CD4-positive, alpha-beta T cell (primary cell): ENCODE measurements at regions not wholly inside any gene's neighbourhood (a gene's known extent, or its start where the extent isn't known, plus 50 kb on each side); places are given as distances from the start of the nearest gene placed in this dataset.
A peak's percentile ranks its signal among the peaks of the same experiment; 100 is the strongest.

Source experiments
- ATAC-seq: fragments of 200-7000 bp; cut with Tn5 transposase; one replicate; pipeline ENCODE4 v1.10.0; 2022; ENCODE audit warnings: mild to moderate bottlenecking; ENCODE audit not compliant: poor library complexity
- CTCF ChIA-PET: fragments of 350-600 bp; sonication (Branson Sonifier 250); formaldehyde crosslinking; loops from one replicate; lab custom pipeline; 2021; ENCODE audit warnings: antibody characterized with exemption, inconsistent platforms; lab: Charles Lee
- POLR2A ChIA-PET: fragments of 350-600 bp; sonication (Branson Sonifier 250); formaldehyde crosslinking; loops from one replicate; lab custom pipeline; 2021; ENCODE audit warnings: antibody characterized with exemption, inconsistent platforms; lab: Charles Lee
- DNase-seq, 14 experiments: peaks; one replicate each; pipeline ENCODE4 v3.0.0-alpha.2; 2013 to 2020; ENCODE audit warnings: mixed read lengths in 2 of 14
- H3K27ac ChIP-seq, 2 donors: one replicate each; pipeline versions ENCODE4 v1.5.1 to v1.7.0; 2013; ENCODE audit warnings: low read length in 2 of 2, low read depth in 1 of 2, mild to moderate bottlenecking in 1 of 2
- H3K27me3 ChIP-seq, 2 experiments: 1 replicate in 1 of 2; 2 replicates in 1 of 2; pipeline versions ENCODE4 v1.6.1 to v1.7.0; 2013; ENCODE audit warnings: low read length in 2 of 2, control low read depth in 1 of 2, mild to moderate bottlenecking in 1 of 2, moderate library complexity in 1 of 2; ENCODE audit not compliant: insufficient read depth in 2 of 2, control insufficient read depth in 1 of 2
- H3K36me3 ChIP-seq: one replicate; pipeline ENCODE4 v1.6.1; 2013; ENCODE audit warnings: low read length, control low read depth; ENCODE audit not compliant: insufficient read depth
- H3K4me1 ChIP-seq: one replicate; pipeline ENCODE4 v1.6.1; 2013; ENCODE audit warnings: low read length, control low read depth; ENCODE audit not compliant: insufficient read depth
- H3K4me3 ChIP-seq: one replicate; pipeline ENCODE4 v1.5.1; 2013; ENCODE audit warnings: mild to moderate bottlenecking, low read length, moderate library complexity
- H3K9me3 ChIP-seq, 2 experiments: 1 replicate in 1 of 2; 2 replicates in 1 of 2; pipeline versions ENCODE4 v1.6.1 to v1.7.0; 2013; ENCODE audit warnings: low read length in 2 of 2, mild to moderate bottlenecking in 2 of 2, control low read depth in 1 of 2, moderate library complexity in 1 of 2; ENCODE audit not compliant: control insufficient read depth in 1 of 2, insufficient read depth in 1 of 2
- H3K27ac Mint-ChIP-seq: one replicate; pipeline ENCODE4 v1.8.0; 2020; ENCODE audit warnings: mixed read lengths
- H3K27me3 Mint-ChIP-seq: one replicate; pipeline ENCODE4 v1.8.0; 2021; ENCODE audit warnings: mixed read lengths
- H3K36me3 Mint-ChIP-seq: one replicate; pipeline ENCODE4 v1.8.0; 2021; ENCODE audit warnings: low read depth, mixed read lengths
- H3K4me1 Mint-ChIP-seq: one replicate; pipeline ENCODE4 v1.8.0; 2021; ENCODE audit warnings: low read depth, mixed read lengths
- H3K4me3 Mint-ChIP-seq: one replicate; pipeline ENCODE4 v1.8.0; 2020; ENCODE audit warnings: mild to moderate bottlenecking, mixed read lengths
- H3K9me3 Mint-ChIP-seq: one replicate; pipeline ENCODE4 v1.8.0; 2020; ENCODE audit warnings: mixed read lengths
- intact Hi-C, 2 experiments: fragments of 100-400 bp; cut with DNase I in 1 of 2; cut with micrococcal nuclease in 1 of 2; formaldehyde crosslinking; loops; one replicate each; pipeline versions ENCODE4 v1.15.1 to v1.9.0; 2023 to 2025; cut with DNase I, micrococcal nuclease
- TF ChIP-seq, protein P1 (sequence below): fragments of 200-600 bp; IDR thresholded peaks from one replicate; pipeline ENCODE4 v1.8.0; 2022; ENCODE audit warnings: antibody characterized with exemption, mild to moderate bottlenecking

DNA sequence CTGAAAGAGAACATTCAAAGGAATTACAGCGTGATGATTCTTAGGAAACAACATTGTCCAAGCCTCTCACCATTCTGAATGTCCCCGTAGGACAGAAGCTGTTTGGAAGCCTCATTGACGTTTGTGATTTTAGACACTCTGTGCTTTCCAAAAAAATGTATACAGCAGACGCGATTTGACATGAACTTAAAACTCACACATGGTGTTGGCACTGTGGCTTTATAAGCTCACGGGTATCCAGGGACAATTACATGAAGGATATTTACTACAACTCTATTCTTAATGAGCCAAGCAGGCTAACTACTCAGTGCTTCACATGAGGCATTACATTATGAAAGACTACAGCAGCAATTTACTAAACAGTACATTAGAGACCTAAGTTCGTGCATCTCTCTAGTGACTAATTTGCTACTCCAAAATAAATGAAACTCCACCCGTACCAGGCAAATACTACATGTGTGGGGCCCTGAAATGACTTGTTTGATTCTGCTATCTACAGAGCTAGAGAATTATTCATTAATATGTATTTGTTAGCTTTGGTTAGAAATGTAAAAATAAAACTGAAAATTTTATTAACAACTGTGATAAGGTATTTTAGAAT is 620.7 kb downstream of the SPRY1 start:
- H3K27ac ChIP-seq, result no peak overlapping the region
- H3K27ac Mint-ChIP-seq, result no peak overlapping the region
- TF ChIP-seq, protein P1, sequence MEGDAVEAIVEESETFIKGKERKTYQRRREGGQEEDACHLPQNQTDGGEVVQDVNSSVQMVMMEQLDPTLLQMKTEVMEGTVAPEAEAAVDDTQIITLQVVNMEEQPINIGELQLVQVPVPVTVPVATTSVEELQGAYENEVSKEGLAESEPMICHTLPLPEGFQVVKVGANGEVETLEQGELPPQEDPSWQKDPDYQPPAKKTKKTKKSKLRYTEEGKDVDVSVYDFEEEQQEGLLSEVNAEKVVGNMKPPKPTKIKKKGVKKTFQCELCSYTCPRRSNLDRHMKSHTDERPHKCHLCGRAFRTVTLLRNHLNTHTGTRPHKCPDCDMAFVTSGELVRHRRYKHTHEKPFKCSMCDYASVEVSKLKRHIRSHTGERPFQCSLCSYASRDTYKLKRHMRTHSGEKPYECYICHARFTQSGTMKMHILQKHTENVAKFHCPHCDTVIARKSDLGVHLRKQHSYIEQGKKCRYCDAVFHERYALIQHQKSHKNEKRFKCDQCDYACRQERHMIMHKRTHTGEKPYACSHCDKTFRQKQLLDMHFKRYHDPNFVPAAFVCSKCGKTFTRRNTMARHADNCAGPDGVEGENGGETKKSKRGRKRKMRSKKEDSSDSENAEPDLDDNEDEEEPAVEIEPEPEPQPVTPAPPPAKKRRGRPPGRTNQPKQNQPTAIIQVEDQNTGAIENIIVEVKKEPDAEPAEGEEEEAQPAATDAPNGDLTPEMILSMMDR, result no peak
- no peak for DNase-seq
- no peak for ATAC-seq
- intact Hi-C loops, result no loop called here
- H3K4me1 ChIP-seq, result no peaks in the 10 kb centered on the region
- no peaks in the 10 kb centered on the region for H3K36me3 Mint-ChIP-seq
- H3K9me3 Mint-ChIP-seq, result peaks cover 2% of the 10 kb centered on the region
- H3K4me3 Mint-ChIP-seq, result no peak overlapping the region
- ChIA-PET POLR2A (no interaction called here), CTCF (no interaction called here)
- no peaks in the 10 kb centered on the region for H3K36me3 ChIP-seq
- H3K4me3 ChIP-seq, result no peak overlapping the region
- H3K9me3 ChIP-seq, result no peaks in the 10 kb centered on the region
- peaks cover 8% of the 10 kb centered on the region for H3K4me1 Mint-ChIP-seq
- no peaks in the 10 kb centered on the region for H3K27me3 Mint-ChIP-seq
- H3K27me3 ChIP-seq, result no peaks in the 10 kb centered on the region

DNA sequence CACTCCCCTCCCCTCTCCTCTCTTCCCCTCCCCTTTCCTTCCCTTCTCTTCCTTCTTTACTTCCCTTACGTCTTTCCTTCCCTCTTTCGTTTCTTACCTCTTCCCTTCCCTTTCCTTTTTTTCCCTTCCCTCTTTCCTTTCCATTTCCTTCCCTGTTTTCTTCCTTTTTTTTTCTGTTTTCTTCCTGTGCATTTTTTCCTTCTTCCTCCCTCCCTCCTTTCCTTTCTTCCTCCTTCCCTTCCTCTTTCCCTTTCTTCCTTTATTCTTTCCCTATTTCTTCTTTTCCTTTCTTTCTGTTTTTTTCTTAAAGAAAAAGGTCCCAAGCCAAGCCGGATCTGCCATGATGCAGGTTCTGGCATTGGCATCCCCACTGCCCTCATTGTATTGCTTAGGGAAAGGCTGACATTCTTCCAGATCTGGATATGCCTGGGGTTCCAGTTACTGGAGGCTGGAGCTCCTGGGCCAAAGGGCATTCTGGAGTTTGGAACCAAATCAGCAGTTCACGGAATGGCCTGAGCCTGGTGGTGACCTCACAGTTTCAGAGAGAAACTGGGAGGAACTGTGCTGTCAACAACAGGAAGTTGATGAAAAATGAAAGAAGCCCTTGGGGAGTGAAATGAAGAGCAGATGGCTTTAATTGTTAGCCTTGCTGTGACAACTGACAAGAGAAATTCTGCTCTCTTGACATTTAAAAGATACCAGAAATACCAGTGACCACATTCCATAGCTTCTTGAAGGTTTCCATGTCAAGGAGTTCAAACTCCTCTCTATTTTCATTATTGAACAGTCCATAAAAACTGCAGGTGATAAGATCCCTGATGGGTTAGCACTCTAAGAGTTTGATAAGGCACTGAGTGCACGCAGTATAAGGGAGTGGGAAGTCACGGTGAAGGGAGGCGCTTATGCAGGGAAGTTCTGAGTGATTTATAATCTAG is 622.1 kb downstream of the SPRY1 start:
- no peak overlapping the region for H3K4me3 ChIP-seq
- no peaks in the 10 kb centered on the region for H3K9me3 ChIP-seq
- peaks cover 2% of the 10 kb centered on the region for H3K9me3 Mint-ChIP-seq
- H3K27me3 ChIP-seq, result no peaks in the 10 kb centered on the region
- no peak overlapping the region for H3K27ac Mint-ChIP-seq
- TF ChIP-seq, protein P1, result no peak
- CTCF ChIA-PET, result no interaction called here
- ATAC-seq (no peak), DNase-seq (peak in 3 of 14 experiments; percentile 3 to 7 (median 6))
- H3K4me3 Mint-ChIP-seq, result no peak overlapping the region
- intact Hi-C loops, result no loop called here
- POLR2A ChIA-PET, result no interaction called here
- H3K36me3 ChIP-seq, result no peaks in the 10 kb centered on the region
- peaks cover 8% of the 10 kb centered on the region for H3K4me1 Mint-ChIP-seq
- no peak overlapping the region for H3K27ac ChIP-seq
- no peaks in the 10 kb centered on the region for H3K36me3 Mint-ChIP-seq
- no peaks in the 10 kb centered on the region for H3K4me1 ChIP-seq
- no peaks in the 10 kb centered on the region for H3K27me3 Mint-ChIP-seq

DNA sequence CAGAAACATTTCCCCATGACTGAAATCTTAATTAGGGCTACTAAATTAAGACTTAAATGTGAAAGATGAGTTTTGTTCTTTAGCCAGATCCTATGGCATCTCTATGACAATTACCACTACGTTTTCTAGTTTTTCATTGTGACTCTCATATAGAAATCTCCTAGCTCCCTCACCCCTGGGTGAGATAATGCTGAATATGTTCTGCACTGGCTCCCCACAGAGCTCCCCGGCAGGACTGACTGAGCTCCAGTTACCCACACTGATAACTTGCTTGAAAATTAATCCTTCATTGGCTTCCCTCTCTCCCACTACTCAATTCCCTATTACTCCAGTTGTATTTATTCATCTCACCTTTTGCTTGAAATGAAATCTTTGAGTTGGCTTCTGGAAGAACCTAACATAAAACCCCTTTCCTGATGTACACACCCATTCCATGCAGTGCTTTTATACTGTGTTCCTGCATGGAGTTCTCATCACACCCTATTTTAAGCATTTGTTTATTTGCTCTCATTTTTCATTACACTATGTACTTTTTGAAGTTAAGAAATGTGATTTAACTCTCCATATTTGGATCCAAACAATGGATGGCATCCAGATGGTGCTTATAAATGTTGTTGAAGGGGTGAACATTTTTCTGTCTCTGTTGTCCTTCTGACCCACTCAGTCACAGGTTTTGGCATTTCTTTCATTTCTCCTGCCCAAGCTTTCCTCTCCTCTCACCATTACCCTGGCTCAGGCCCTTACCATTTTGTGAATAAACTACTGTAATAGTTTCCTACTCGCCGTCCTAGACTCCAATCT is 623.4 kb downstream of the SPRY1 start:
- Mint-ChIP-seq H3K4me1 (peaks cover 8% of the 10 kb centered on the region), H3K4me3 (no peak overlapping the region), H3K27ac (no peak overlapping the region), H3K27me3 (no peaks in the 10 kb centered on the region), H3K36me3 (no peaks in the 10 kb centered on the region), H3K9me3 (peaks cover 2% of the 10 kb centered on the region)
- H3K27me3 ChIP-seq, result no peaks in the 10 kb centered on the region
- intact Hi-C loops, result no loop called here
- H3K9me3 ChIP-seq, result no peaks in the 10 kb centered on the region
- no peak for ATAC-seq
- no peak for DNase-seq
- POLR2A ChIA-PET, result no interaction called here
- no peak overlapping the region for H3K27ac ChIP-seq
- H3K4me1 ChIP-seq, result no peaks in the 10 kb centered on the region
- no peak overlapping the region for H3K4me3 ChIP-seq
- H3K36me3 ChIP-seq, result no peaks in the 10 kb centered on the region
- CTCF ChIA-PET, result no interaction called here
- TF ChIP-seq, protein P1, result no peak
